NCI-H2196 treated with DMSO at 0.1 percent for 48 hours (cell line): ENCODE measurements at regions not wholly inside any gene's neighbourhood (a gene's known extent, or its start where the extent isn't known, plus 50 kb on each side); places are given as distances from the start of the nearest gene placed in this dataset.
A peak's percentile ranks its signal among the peaks of the same experiment; 100 is the strongest.
"Not testable (repeated sequence)": the region's sequence is repeated elsewhere in the genome, so short reads cannot be mapped to it uniquely, and the experiment has no call there.

ENCODE experiments used
- DNase-seq: peaks from one replicate; lab custom pipeline; 2025; ENCODE audit not compliant: unreplicated experiment; lab: John Stamatoyannopoulos, UW

DNA sequence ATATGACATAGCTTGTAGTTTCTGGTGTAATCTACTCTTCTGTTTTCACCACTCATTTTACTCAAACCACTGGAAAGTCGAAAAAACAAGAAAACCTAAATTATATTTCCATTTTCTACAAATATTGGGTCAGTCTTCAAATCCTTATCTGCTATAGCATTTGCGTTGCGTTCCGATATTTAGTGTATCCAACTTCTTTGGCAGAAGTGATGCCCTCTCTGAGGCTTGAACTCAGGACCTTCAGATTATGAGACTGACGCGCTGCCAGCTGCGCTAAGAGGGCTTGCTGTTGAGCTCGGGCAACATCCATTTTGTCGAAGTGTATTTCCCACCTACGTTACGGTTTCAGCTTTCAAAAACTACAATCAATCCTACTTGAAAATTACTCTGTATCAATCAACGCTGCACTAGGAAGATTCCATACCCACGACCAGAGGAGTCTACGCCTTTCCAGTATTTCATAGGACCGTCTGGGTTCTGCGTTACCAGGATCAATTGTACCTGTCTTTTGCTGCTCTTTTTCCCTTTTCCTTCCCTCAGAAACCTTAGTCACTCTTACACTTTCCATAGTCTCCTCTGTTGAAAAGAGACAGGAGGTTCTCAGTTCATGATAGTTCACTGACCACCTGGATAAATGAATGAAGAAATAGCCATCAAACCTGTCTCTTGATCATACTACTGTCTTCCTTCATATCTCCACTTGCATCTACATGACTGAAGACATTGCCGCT lies 140.5 kb upstream of the ZNF322 start:
- DNase-seq, result not testable (repeated sequence)

DNA sequence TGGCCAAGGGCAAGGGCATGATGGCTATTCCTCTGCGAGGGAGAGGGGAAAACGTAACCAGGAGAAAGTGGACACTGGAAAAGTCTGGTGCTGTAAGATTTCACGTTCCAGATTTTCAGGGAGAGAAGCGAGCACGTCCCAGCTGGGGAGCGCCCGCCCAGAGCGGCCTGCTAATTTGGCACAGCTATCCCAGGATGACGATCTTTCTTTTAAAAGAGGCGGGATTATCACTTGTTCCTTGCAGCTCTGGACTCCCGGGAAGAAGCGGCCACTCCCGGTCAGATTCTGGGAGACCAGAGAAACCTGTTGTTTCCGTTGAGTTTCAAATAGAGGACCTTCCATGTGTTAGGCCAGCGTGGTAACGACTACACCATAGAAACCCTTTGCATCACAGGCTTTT lies 144.2 kb upstream of the ZNF322 start:
- DNase-seq, result not testable (repeated sequence)

DNA sequence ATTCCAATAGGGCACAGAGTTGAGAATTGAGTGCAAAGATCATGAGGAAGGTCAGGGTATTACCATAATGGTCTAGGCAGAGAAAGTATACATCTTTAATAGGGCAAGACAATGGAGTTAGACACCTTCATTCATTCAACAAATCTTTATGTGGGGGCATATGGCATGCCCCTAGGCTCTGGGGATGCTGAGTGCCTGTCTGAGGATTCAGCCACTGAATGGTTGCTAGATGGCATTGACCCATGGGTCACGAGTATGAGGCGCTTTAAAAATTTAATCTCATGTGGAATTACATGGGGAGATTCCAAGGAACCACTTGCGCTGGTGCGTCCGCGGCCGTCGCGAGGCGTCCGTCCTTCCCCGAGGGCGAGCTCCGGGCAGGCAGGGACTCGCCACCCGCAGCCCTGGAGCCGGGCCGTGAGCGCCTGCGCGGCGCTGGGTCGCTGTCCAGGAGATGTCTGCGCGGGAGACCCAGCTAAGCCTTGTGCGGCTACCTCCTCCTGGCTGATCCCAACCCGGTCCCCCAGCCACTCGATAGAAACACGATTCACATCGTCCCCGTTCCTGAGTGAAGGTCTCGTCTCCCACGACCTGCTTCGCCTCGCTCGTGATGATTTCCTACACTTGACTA lies 152.1 kb upstream of the ZNF322 start:
- DNase-seq, result not testable (repeated sequence)

DNA sequence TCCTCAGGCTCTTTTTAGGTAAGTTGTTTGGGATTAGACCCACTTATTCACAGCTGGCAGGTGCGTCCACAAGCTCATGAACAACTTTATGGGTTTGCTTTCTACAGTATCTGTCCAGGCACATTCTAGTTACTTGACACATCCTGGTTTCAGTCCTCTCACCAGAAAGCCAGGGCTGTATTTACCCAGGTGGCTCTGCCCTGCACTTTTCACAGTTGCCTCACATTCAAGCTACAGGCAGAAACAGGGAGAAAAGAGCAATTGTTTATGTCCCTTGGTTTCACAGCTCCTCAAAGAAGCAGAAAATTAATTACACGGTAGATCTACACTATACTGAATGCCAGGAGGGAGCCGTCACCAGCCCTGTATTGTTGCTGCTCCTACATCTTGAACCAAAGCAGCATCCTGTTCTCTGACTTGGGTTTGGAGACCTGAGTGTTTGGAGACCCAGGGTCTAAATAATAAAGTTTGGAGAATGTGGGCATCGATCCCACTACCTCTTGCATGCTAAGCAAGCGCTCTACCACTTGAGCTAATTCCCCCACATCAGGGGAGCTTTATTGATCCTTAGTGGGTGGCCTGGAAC lies 159.2 kb upstream of the ZNF322 start:
- DNase-seq, result not testable (repeated sequence)

DNA sequence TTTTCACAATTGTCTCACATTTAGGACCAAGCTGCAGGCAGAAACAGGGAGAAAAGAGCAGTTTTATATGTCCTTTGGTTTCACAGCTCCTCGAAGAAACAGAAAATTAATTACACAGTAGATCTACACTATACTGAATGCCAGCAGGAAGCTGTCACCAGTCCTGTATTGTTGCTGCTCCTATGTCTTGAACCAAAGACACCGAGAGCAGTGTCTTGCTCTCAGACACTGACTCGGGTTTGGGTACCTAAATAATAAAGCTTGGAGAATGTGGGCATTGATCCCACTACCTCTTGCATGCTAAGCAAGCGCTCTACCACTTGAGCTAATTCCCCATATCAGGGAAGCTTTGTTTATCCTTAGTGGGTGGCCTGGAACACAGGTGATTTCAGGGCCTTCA lies 168.4 kb upstream of the ZNF322 start:
- not testable (repeated sequence) for DNase-seq

DNA sequence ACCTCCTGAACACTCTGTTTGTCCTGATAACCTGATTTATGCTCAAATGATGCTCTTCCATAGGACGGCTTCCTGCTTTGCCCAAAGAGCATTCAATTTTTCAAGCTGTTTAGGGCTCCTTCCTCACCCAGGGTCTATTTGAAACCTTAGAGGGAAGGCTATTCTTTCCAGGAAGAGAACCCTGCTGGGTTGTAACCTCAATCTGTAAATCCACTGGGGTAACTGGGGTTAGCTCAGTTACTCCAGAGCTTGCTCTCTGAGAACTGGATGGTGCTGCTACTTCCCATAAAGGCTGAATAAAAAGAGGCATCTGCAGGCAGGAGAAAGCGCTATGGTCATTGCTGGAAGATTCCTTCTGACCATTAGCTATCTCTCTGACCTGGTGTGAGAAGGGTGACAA lies 169.9 kb upstream of the ZNF322 start:
- DNase-seq, result not testable (repeated sequence)

DNA sequence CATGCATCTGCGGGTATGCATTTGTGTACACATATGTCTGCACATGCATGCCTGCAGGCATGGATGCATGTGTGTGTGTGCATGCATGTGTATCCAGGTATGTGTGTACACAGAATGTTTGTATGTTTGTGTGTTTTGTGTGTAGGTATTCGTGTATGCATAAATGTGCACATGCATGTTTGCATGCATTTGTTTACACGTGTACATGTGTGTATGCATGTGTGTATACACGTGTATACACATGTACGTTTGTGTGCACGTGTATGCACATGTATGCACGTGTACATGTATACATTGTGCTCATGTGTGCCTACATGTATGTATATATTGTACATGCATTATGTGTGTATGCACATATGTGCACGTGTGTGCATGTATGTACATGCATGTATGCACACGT lies 171.4 kb upstream of the ZNF322 start:
- DNase-seq, result not testable (repeated sequence)

DNA sequence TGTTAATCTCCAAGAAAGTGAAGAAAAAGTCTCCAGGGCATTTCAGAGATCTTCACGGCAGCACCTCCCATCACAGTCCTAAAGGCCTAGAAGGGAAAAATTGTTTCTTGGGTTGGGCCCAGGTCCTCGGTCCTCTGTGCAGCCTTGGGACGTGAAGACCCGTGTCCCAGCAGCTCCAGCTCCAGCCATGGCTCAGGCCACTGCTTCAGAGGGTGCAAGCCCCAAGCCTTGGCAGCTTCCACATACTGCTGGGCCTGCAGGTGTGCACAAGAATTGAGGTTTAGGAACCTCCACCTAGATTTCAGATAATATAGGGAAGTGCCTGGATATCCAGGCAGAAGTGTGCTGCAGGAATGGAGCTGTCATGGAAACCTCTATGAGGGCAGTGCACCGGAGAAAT lies 176.2 kb upstream of the ZNF322 start:
- not testable (repeated sequence) for DNase-seq

DNA sequence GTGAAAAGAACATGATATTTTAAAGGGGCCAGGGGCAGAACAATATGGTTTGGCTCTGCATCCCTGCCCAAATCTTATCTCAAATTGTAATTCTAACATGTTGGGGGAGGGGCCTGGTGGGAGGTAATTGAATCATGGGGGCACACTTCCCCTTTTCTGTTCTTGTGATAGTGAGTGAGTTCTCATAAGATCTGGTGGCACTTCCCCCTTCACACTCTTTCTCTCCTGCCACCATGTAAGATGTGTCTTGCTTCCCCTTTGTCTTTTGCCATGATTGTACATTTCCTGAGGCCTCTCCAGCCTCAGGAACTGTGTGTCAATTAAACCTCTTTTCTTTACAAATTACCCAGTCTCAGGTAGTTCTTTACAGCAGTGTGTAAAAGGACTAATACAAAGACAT lies 177.1 kb upstream of the ZNF322 start:
- not testable (repeated sequence) for DNase-seq

DNA sequence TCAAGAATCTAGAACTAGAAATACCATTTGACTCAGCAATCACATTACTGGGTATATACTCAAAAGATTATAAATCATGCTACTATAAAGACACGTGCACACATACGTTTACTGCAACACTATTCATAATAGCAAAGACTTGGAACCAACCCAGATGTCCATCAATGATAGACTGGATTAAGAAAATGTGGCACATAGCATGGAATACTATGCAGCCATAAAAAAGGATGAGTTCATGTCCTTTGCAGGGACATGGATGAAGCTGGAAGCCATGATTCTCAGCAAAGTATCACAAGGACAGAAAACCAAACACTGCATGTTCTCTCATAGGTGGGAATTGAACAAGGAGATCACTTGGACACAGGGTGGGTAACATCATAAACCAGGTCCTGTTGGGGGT lies 185.3 kb upstream of the ZNF322 start:
- not testable (repeated sequence) for DNase-seq

DNA sequence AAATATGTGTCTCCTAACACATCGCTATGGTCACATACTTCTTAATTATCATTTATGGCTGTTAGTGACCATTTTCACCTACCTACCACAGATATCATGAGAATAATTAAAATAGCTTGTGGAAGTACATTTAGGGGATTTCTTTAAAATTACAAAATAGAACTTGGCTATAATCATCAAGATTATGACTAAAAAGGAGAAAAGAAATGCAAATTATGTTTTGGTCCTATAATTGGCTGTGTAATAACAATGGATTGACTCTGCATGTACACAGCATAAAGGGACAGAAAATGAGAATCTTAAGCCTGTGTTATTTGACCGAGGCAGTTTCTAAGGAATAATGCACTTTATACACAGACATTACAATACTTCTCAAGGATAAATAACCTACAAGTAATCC lies 197.7 kb upstream of the ZNF322 start:
- DNase-seq, result not testable (repeated sequence)

DNA sequence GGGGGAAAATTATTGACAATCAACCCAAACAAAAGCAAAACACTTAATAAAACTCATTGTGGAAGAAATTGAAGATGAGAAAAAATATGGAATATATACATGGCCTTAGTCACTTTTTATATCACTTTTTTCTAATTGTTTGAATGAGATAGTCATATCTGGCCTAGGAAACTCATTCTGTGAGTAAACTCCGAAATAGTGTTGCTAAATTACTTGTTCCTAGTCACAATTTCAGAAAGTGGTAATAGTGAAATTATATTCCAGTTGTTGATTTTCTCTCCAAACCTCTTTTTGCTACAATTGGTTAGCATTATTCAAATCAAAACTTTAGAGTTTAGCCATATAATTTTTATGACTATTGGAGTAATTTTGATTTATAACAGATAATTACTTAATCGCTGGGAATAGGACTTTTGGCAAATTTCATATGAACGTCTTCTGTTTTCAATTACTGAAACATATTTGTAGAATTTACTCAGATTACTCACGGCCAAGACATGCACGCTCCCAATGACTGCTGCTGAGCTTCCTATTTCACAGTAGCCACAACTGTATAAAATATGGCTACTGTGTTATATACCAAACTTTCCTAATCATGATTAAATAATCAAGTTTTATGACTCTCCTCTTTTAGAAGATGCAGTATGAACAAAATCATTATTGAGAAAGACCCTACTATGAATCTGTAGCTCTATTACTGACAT lies 199.7 kb upstream of the ZNF322 start:
- DNase-seq, result not testable (repeated sequence)

DNA sequence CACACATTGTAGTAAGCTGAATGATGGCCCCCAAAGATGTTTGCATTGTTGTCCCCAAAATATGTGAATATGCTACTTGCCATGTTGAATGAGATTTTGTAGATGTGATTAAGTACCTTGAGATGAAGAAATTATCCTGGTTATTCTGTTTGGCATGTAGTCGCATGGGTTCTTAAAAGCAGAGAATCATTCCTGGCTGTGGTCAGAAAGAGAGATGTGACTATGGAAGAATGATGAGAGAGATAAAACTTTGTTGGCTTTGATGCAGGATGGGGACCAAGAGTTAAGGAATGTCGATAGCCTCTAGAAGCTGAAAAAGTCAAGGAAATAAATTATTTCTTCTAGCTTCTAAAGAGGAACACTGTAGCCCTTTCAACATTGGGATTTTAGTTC lies 200.2 kb upstream of the ZNF322 start:
- DNase-seq, result not testable (repeated sequence)

DNA sequence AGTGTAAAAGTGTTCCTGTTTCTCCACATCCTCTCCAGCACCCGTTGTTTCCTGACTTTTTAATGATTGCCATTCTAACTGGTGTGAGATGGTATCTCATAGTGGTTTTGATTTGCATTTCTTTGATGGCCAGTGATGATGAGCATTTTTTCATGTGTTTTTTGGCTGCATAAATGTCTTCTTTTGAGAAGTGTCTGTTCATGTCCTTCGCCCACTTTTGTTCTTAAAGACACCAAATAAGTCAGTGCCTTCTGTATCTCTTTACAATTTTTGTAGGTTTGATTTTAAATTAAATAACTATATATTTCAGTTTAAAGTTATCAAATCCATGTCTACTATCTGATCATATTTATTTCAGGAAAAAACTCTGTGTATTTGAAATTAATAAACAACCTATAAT lies 202.4 kb upstream of the ZNF322 start:
- not testable (repeated sequence) for DNase-seq

DNA sequence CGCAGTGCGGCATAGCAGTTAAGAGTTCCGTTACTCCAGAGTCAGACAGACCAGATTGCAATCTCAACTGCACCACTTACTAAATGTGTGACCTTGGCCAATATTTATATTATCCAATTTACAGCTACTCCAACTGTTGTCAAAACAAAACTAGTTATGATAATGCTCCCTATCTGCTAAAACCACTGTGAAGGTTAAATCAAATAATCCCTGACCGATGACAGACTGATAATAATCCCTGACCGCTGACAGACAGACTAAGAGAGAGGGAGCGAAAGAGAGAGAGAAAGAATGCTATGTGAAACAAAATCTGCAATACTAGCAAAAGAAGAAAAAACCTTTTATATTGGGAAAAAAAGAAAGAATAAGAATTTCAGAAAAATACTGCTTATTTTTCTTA lies 204.1 kb upstream of the ZNF322 start:
- DNase-seq, result not testable (repeated sequence)

DNA sequence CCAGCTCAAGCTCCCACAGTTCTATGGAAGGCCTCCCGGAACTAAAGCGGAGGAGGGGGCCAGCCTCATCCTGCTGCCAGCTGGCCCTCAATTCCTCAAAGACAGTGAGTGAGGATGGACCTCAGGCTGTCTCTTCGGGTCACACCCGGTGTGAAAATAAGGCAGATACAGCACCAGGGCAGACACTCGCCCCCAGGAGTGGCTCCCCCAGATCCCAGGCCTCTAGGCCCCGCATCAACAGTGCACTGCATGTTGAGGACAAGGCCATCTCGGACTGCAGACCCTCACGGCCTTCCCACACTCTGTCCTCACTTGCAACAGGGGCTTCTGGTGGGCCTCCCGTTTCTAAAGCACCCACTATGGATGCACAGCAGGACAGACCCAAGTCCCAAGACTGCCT lies 239.2 kb upstream of the ZNF322 start:
- not testable (repeated sequence) for DNase-seq

DNA sequence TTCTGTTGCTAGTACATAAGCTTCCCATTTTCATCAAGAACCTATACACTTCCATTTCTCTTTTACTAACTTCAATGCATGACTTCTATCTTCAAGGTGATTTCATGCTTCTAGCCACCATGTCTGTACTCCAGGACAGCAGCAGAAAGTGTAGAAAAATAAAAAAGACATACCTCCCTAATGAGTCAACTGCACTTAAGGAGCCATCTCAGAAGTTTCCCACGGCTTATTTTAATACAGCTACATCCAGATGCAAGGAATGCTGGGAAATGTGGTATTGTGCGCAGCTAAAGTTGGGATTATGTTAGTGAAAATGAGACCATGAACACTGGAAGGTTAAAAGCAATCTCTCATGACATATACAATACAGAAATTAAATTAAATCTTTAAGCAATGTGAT lies 264.7 kb upstream of the ZNF322 start:
- not testable (repeated sequence) for DNase-seq

DNA sequence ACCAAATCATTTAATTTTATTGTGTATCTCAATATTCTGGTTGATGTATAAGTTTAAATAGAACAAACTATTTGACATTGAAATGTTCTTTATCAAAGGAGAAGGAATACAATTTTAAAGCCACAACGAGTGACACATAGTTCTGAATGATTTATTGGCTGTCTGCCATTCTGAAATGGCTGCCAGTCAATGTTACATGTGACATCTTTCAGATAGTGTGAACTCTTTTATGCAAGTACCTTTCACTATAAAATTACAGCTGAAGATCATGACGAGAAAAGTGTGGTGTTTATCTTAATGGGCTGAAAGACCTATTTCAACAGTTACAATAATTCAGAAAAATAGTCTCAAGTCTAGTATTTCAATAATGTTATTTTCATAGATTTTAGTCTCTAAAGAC lies 268.6 kb upstream of the ZNF322 start:
- DNase-seq, result not testable (repeated sequence)

DNA sequence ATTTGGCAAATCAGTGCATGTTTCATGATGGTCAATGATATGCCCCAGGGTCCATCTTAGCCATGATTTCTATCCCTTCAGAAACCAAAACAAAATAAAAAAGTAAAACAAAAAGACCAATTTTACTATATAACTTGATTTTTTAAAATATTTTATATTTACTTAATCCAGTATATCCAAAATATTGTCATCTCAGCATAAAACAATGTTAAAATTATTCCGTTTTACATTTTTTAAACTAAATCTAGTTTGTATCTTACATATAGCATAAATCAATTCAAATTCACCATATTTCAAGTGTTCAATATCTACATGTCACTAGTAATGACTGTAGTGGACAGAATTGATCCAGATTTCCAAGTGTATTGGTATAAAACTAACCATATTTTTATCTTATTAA lies 277.7 kb upstream of the ZNF322 start:
- DNase-seq, result not testable (repeated sequence)

DNA sequence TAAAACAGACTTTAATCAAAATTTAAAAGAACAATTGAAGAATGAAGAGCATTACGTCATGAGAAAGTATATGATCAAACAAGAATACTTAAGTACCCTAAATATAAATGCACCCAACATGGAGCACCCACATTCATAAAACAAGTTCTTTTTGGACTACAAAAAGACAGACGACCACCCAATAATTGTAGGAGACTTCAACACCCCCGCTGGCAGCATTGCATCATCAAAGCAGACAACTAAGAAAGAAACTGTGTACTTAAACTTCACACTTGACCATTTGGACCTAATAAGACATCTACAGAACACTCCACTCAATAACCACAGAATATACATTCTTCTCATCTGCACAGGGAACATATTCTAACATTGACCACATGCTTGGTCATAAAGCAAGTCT lies 291.7 kb upstream of the ZNF322 start:
- DNase-seq, result not testable (repeated sequence)

DNA sequence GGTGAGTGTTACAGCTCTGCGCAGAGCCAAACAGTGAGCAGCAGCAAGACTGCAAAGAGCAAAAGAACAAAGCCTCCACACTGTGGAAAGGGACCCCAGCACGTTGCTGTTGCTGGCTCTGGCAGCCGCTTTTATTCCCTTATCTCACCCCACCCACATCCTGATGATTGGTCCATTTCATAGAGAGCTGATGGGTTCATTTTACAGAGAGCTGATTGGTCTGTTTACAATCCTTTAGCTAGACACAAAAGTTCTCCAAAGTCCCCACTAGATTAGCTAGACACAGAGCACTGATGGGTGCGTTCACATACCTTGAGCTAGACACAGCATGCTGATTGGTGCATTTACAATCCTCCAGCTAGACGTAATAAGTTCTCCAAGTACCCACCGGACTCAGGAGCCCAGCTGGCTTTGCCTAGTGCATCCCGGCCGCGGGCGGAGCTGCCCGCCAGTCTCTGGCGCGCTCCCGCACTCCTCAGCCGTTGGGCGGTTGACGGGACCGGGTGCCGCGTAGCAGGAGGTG lies 291.4 kb upstream of the PRSS16 start:
- DNase-seq, result peak; percentile 65
